HAP-1 (cell line): ENCODE measurements at regions not wholly inside any gene's neighbourhood (a gene's known extent, or its start where the extent isn't known, plus 50 kb on each side); places are given as distances from the start of the nearest gene placed in this dataset.

Experiments
- DNase-seq, 2 experiments: peaks; one replicate each; pipeline ENCODE4 v3.0.0-alpha.2; 2016 to 2020; ENCODE audit warnings: low spot score in 2 of 2
- H3K27me3 ChIP-seq: fragments of 250-450 bp; sonication (Bioruptor Pico); 2 replicates; pipeline ENCODE4 v1.5.1; 2020; ENCODE audit warnings: low read depth, mild to moderate bottlenecking, moderate library complexity
- H3K36me3 ChIP-seq: fragments of 250-450 bp; sonication (Bioruptor Pico); replicated peaks from 2 replicates; pipeline ENCODE4 v1.5.1; 2020; ENCODE audit warnings: mild to moderate bottlenecking
- H3K4me1 ChIP-seq: fragments of 250-450 bp; sonication (Bioruptor Pico); 2 replicates; pipeline ENCODE4 v1.5.1; 2020; ENCODE audit warnings: mild to moderate bottlenecking
- H3K4me3 ChIP-seq: fragments of 250-450 bp; sonication (Bioruptor Pico); 2 replicates; pipeline ENCODE4 v1.5.1; 2020; ENCODE audit warnings: mild to moderate bottlenecking, moderate library complexity
- H3K9me3 ChIP-seq: fragments of 250-450 bp; sonication (Bioruptor Pico); 2 replicates; pipeline ENCODE4 v1.5.1; 2020; ENCODE audit warnings: mild to moderate bottlenecking, moderate library complexity
- in situ Hi-C: fragments of 300-500 bp; cut with MboI; formaldehyde crosslinking; loops from 3 replicates; pipeline ENCODE4 v1.14.3; 2020; ENCODE audit warnings: low sequenced_read_pairs, inconsistent platforms, mixed read lengths

DNA sequence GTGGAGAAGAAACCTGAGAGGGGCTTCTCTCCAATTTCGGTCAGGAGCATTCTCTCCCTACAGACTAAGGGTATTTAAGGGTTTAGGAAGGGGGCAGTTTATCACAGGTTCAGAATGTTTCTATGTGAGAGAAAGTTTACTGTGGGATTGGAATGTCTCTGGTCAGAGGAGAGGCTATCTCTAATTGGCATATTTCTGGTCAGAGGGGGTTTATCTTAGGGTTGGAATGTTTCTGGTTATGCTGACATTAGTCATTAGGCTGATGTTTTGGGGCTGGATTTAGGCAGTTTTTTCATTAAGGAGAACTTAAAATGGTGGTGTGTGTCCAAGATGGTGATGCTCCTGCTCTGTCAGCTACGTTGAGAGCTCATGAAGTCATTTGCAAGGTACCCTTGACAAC, 758.0 kb downstream of the TYW1 start:
- H3K4me3 ChIP-seq = no peak overlapping the region
- no peaks in the 10 kb centered on the region for H3K4me1 ChIP-seq
- no peaks in the 10 kb centered on the region for H3K27me3 ChIP-seq
- no peaks in the 10 kb centered on the region for H3K9me3 ChIP-seq
- DNase-seq = no peak
- H3K36me3 ChIP-seq = no peaks in the 10 kb centered on the region
- in situ Hi-C loops = no loop called here

GRCh38 chr7:67758551-67758950, 761.9 kb downstream of the TYW1 start:
- Histone ChIP-seq H3K36me3 (no peaks in the 10 kb centered on the region), H3K27me3 (no peaks in the 10 kb centered on the region), H3K4me1 (no peaks in the 10 kb centered on the region), H3K4me3 (no peak overlapping the region), H3K9me3 (no peaks in the 10 kb centered on the region)
- DNase-seq = no peak
- in situ Hi-C loops = no loop called here

DNA sequence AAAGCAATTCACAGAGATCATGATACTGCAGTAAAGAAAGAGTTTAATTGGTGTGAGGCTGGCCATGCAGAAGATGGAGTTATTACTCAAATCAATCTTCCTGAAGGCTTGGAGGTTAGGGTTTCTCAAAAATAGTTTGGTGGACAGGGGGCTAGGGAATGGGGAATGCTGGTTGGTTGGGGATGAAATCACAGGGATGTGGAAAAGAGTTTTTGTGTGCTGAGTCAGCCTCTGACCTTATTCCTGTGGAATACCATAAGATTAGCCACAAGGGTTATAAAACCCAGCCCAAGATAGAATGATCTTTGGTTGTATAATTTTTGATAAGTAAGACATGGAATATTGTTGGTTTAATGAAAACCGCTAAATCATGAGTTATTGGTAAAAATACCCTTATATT, 764.3 kb downstream of the TYW1 start:
- no peak overlapping the region for H3K4me3 ChIP-seq
- H3K4me1 ChIP-seq = no peaks in the 10 kb centered on the region
- H3K36me3 ChIP-seq = no peaks in the 10 kb centered on the region
- H3K27me3 ChIP-seq = no peaks in the 10 kb centered on the region
- no peak for DNase-seq
- no peaks in the 10 kb centered on the region for H3K9me3 ChIP-seq
- in situ Hi-C loops = no loop called here

DNA sequence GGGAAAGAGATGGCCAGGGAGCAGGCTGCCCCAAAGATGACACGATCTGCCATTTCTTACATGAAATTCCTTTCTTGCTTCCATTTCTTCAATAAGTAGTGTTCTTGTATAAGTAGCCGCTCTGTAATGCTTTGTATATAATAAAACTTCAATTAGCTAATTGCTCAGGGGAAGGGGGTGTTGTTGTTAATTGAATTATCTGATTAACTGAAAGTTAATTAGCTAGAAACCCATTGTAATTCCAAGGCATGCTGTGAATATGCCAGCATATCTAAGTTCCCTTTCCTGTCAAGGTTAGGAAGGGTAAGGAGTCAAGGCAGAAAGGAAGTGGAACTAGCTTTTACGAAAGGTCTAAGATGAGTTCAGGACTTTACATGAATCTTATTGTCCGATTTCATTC, 765.9 kb downstream of the TYW1 start:
- Histone ChIP-seq H3K4me1 (no peaks in the 10 kb centered on the region), H3K4me3 (no peak overlapping the region), H3K27me3 (no peaks in the 10 kb centered on the region), H3K9me3 (no peaks in the 10 kb centered on the region), H3K36me3 (no peaks in the 10 kb centered on the region)
- no peak for DNase-seq
- in situ Hi-C loops = no loop called here

GRCh38 chr7:67764289-67764688, 767.7 kb downstream of the TYW1 start:
- no peak for DNase-seq

DNA sequence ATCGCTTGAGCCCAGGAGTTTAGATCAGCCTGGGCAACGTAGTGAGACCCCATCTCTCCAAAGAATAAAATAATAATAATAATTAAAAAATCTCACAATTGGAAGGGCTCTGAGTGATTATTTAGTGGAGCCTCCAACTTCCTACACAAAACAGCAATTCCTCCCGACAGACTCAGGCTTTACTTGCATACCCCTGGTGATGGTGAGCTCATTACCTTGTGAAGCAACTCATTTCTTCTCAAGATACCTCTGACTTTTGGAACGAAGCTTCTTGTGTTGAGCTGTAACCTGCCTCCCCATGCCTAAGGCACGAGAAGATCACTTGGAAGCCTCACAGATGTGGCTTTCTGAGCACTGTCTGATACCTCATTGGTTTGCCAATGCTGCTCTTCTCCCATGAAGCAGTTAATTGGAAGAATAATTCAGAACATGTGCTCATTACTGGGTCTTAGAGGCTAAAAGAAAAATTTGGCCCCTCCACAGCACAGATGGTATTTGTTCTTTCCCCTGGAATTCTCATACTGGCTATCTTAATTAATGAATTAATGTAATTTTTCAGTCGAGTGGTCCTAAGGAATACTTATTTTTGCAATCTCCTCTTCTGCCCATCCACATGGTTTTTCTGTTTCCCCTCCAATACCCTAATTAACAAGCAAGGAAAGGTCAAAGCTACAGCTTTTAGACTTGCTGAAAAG, 769.0 kb downstream of the TYW1 start:
- in situ Hi-C loops = no loop called here
- Histone ChIP-seq H3K27me3 (no peaks in the 10 kb centered on the region), H3K9me3 (no peaks in the 10 kb centered on the region), H3K36me3 (no peaks in the 10 kb centered on the region), H3K4me1 (no peaks in the 10 kb centered on the region), H3K4me3 (no peak overlapping the region)
- DNase-seq = no peak

More at GRCh38 chr7:67764289-67764688, 767.7 kb downstream of the TYW1 start:
- in situ Hi-C loops = no loop called here
- Histone ChIP-seq H3K4me3 (no peak overlapping the region), H3K9me3 (no peaks in the 10 kb centered on the region), H3K36me3 (no peaks in the 10 kb centered on the region), H3K4me1 (no peaks in the 10 kb centered on the region), H3K27me3 (no peaks in the 10 kb centered on the region)

GRCh38 chr7:67766906-67767410, 770.3 kb downstream of the TYW1 start:
- H3K4me1 ChIP-seq = no peaks in the 10 kb centered on the region
- no peaks in the 10 kb centered on the region for H3K27me3 ChIP-seq
- no peak for DNase-seq
- in situ Hi-C loops = no loop called here
- H3K4me3 ChIP-seq = no peak overlapping the region
- no peaks in the 10 kb centered on the region for H3K9me3 ChIP-seq
- H3K36me3 ChIP-seq = no peaks in the 10 kb centered on the region

DNA sequence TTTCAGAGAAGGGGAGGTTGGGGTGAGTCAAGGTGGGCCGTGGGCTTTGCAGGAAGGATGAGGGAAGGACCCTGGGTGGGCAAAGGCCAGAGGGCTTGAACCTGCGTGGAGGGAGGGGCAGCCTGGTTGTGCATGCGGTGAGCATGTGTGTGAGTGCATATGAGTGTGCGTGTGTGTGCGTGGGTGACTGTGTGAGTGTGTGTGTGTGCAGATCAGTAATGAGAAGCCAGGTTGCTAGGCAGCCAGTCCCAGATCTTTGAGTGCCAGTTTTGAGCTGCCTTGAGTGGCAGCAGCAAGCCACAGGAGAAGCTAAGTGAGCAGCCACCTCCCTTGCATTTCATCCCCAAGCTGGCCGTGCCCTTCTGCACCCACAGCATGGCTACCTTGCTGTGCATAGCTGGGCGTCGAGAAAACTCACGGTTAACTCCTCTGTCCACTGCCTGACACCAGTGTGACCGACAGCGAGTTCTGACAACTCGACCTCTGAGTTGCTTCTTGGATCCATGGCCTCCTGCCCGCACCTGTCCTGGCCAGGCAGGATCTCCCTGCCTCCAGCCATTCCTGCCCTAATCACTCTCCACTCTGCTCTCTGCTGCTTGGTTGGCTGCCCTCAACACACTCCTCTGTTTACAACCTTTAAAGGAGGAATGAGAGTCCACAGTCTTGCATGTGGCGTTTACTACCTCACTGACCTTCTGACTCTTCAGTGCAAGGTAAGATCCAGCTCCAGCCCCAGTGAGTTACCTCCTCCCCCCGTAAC, 775.4 kb downstream of the TYW1 start:
- no peaks in the 10 kb centered on the region for H3K4me1 ChIP-seq
- in situ Hi-C loops = no loop called here
- H3K9me3 ChIP-seq = no peaks in the 10 kb centered on the region
- H3K27me3 ChIP-seq = no peaks in the 10 kb centered on the region
- H3K4me3 ChIP-seq = no peak overlapping the region
- DNase-seq = no peak
- H3K36me3 ChIP-seq = no peaks in the 10 kb centered on the region

- DNase-seq = no peak
- in situ Hi-C loops = no loop called here
- H3K27me3 ChIP-seq = no peaks in the 10 kb centered on the region
- H3K4me1 ChIP-seq = no peaks in the 10 kb centered on the region
- H3K9me3 ChIP-seq = no peaks in the 10 kb centered on the region
- H3K4me3 ChIP-seq = no peak overlapping the region
- H3K36me3 ChIP-seq = no peaks in the 10 kb centered on the region
Observed at GRCh38 chr7:67773081-67773480, 776.4 kb downstream of the TYW1 start.

DNA sequence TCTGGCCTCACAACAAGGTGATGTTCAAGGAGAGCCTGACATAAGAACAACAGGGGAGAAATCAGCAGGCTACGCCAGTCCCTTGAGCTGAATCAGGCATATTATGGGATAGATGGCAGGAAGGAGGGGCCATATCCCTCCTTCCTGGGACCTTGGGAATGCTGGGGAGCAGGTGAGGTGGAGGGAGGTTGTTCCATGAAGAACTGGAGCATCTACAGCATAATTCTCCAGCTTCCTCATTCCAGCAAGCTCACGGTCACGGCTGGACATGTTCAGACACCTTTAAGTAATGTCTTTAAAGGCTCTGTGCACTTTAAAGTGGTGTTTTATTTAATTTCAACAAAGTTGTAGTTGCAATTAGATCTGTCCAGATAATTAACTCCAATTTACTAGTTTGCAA, 780.5 kb downstream of the TYW1 start:
- in situ Hi-C loops = no loop called here
- Histone ChIP-seq H3K27me3 (no peaks in the 10 kb centered on the region), H3K36me3 (no peaks in the 10 kb centered on the region), H3K4me1 (no peaks in the 10 kb centered on the region), H3K4me3 (no peak overlapping the region), H3K9me3 (no peaks in the 10 kb centered on the region)
- no peak for DNase-seq

DNA sequence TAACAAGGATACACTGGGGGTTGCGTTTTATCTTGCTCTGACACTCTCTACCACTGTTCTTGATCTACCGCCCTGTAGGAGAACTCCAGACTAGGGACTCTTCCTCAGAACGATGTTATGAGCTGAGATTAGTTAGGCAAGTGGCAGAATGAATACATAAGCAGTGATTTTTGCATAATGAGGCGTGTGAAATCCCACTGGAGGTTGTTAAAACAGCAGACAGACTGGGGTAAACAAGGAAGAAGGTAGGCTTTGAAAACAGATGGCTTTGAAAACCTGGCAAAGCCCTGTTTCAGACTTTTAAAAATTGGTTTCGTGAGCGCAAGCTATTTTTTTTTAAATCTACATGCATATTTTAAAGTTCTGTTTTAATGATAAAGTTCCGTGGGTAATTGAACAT, 785.2 kb downstream of the TYW1 start:
- in situ Hi-C loops = no loop called here
- Histone ChIP-seq H3K4me3 (no peak overlapping the region), H3K4me1 (no peaks in the 10 kb centered on the region), H3K9me3 (no peaks in the 10 kb centered on the region), H3K27me3 (no peaks in the 10 kb centered on the region), H3K36me3 (no peaks in the 10 kb centered on the region)
- peak in 1 of 2 experiments; percentile 3 for DNase-seq

- H3K4me3 ChIP-seq = no peak overlapping the region
- DNase-seq = no peak
- in situ Hi-C loops = no loop called here
- no peaks in the 10 kb centered on the region for H3K27me3 ChIP-seq
- H3K36me3 ChIP-seq = no peaks in the 10 kb centered on the region
- H3K4me1 ChIP-seq = no peaks in the 10 kb centered on the region
- H3K9me3 ChIP-seq = no peaks in the 10 kb centered on the region
Observed at GRCh38 chr7:67786021-67786420, 789.4 kb downstream of the TYW1 start.

DNA sequence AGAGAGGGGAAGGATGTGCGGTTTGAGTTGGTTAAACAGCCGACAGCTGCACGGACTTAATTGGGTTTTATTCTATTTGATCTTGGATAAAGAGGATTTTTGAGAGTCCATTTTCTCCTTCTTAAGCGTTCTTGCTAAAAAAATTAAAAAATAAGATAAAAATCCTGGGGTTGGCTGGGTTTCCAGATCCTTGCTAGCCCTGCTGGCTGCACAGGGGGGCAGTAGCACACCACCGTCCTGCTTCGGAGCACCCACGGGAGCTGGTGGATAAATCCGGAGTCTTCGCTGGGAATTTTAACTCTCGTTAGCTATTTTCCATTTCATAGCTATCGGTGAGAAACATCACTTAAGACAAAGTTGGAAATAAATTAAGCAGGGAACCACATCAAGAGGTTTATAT, 792.0 kb downstream of the TYW1 start:
- no peak for DNase-seq
- no peaks in the 10 kb centered on the region for H3K36me3 ChIP-seq
- in situ Hi-C loops = no loop called here
- no peaks in the 10 kb centered on the region for H3K4me1 ChIP-seq
- H3K4me3 ChIP-seq = no peak overlapping the region
- H3K27me3 ChIP-seq = no peaks in the 10 kb centered on the region
- H3K9me3 ChIP-seq = no peaks in the 10 kb centered on the region; the same call in 1 of the 2 replicates

DNA sequence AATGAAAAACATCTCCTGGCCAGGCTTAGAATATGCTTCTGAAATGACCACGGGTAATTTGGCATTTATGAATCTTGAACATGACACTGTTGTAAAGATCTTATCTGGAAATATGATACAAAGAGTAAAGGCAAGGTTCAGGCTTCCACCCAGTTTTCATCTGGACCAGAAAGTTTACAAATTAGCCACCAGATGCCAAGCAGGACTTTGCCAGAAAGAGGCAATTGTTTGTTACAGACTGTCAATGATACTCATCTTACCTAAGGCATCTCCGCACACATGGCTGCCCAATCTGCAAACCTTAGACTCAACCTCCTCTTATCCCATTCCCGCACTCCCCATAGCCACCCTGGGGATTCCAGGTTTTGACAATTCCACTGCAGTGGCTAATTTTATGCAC, 795.3 kb downstream of the TYW1 start:
- Histone ChIP-seq H3K4me3 (no peak overlapping the region), H3K36me3 (no peaks in the 10 kb centered on the region), H3K4me1 (no peaks in the 10 kb centered on the region), H3K27me3 (no peaks in the 10 kb centered on the region), H3K9me3 (no peaks in the 10 kb centered on the region; the same call in 1 of the 2 replicates)
- no peak for DNase-seq
- in situ Hi-C loops = no loop called here
